ENCODE measurements at regions not wholly inside any gene's neighbourhood (a gene's known extent, or its start where the extent isn't known, plus 50 kb on each side); places are given as distances from the start of the nearest gene placed in this dataset.
"Not testable (repeated sequence)": the region's sequence is repeated elsewhere in the genome, so short reads cannot be mapped to it uniquely, and the experiment has no call there.

DNA sequence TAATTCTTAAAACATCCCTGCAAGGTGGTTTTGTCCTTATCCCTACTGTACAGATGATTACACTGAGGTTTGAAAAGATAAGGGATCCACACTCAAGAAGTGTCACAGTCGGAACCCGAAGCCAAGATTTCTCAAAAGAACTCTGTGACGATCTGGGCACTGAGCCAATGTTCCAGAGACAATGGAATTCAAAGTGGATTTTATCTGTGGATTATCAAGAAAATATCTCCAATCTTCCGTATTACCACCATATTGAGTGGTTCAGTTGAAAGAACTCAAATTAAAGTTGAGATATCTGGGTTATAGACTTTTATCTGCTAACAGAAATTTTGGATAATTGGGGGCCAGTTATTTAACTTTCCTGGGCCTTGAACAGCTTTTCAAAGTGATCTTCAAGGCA is 100.0 kb upstream of the GRAMD1B start:
- Mint-ChIP-seq H3K9me3 (no peaks in the 10 kb centered on the region), H3K36me3 (ENCODE audit: low read depth) (no peaks in the 10 kb centered on the region), H3K4me3 (no peak overlapping the region), H3K27ac (no peak overlapping the region), H3K4me1 (ENCODE audit: low read depth) (no peaks in the 10 kb centered on the region), H3K27me3 (peaks cover 2% of the 10 kb centered on the region)
- DNase-seq, result no peak

DNA sequence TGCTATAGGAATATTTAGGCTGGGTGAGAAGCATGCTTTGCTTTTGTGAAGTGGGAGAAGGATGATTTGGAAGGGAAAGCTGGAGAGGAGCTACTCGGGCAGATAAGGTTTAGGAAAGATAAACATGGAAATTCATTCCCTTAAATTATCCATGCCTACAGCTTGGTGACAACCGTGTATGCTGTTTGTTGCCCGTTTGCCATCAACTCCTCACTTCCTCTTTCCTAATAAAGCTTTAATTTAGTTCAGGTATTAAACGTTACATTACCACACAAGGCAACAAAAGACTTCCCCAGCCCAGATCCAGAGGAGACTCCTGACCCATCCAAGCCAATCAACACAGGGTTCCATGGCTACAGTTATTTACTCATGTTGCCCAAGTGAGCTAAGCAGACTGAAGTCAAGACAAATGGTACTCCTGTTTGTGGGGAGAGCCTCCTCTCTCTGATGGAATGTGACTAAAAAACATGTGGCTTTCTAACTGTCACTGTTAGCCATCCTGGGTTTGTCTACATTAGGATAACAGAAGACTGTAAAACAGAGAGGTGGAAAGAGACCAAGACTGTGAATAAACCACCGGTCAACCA is 101.7 kb upstream of the GRAMD1B start:
- H3K4me1 Mint-ChIP-seq (ENCODE audit: low read depth), result no peaks in the 10 kb centered on the region
- H3K4me3 Mint-ChIP-seq, result no peak overlapping the region
- H3K36me3 Mint-ChIP-seq (ENCODE audit: low read depth), result no peaks in the 10 kb centered on the region
- DNase-seq, result no peak
- H3K27me3 Mint-ChIP-seq, result peaks cover 2% of the 10 kb centered on the region
- no peaks in the 10 kb centered on the region for H3K9me3 Mint-ChIP-seq
- no peak overlapping the region for H3K27ac Mint-ChIP-seq

GRCh38 chr11:123325533-123325932 is 104.5 kb upstream of the GRAMD1B start:
- Mint-ChIP-seq H3K9me3 (no peaks in the 10 kb centered on the region), H3K36me3 (ENCODE audit: low read depth) (no peaks in the 10 kb centered on the region), H3K27ac (no peak overlapping the region), H3K4me3 (no peak overlapping the region), H3K27me3 (peaks cover 8% of the 10 kb centered on the region), H3K4me1 (ENCODE audit: low read depth) (no peaks in the 10 kb centered on the region)
- no peak for DNase-seq

- H3K36me3 Mint-ChIP-seq (ENCODE audit: low read depth), result no peaks in the 10 kb centered on the region
- no peak overlapping the region for H3K4me3 Mint-ChIP-seq
- H3K9me3 Mint-ChIP-seq, result no peaks in the 10 kb centered on the region
- no peak for DNase-seq
- peaks cover 22% of the 10 kb centered on the region for H3K27me3 Mint-ChIP-seq
- H3K4me1 Mint-ChIP-seq (ENCODE audit: low read depth), result no peaks in the 10 kb centered on the region
- no peak overlapping the region for H3K27ac Mint-ChIP-seq
Observed at GRCh38 chr11:123323568-123323967, 106.5 kb upstream of the GRAMD1B start.

DNA sequence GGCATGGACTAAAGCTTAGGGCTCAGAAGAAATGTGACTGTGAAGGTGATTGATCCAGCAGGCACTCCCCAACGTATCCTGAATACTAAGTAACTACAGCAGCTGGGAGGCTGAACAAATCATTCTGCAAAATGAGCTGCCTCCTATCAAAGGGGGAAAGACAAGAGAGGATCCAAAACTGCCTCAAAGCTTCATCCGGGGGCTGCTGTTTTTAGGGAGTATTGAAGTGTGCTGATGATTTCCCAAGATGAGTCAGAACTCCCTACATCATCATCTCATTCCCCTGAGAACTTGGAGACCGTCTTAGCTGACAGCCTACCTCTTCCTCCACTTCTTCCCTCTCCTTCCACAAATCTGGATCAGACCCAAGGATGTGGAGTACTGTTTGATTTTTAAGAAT is 108.4 kb upstream of the GRAMD1B start:
- H3K27ac Mint-ChIP-seq, result no peak overlapping the region
- DNase-seq, result no peak
- no peaks in the 10 kb centered on the region for H3K4me1 Mint-ChIP-seq (ENCODE audit: low read depth)
- H3K4me3 Mint-ChIP-seq, result no peak overlapping the region
- peaks cover 32% of the 10 kb centered on the region for H3K27me3 Mint-ChIP-seq
- H3K36me3 Mint-ChIP-seq (ENCODE audit: low read depth), result no peaks in the 10 kb centered on the region
- no peaks in the 10 kb centered on the region for H3K9me3 Mint-ChIP-seq

GRCh38 chr11:123318623-123319022 is 111.4 kb upstream of the GRAMD1B start:
- Mint-ChIP-seq H3K36me3 (ENCODE audit: low read depth) (no peaks in the 10 kb centered on the region), H3K27me3 (peaks cover 32% of the 10 kb centered on the region), H3K9me3 (no peaks in the 10 kb centered on the region), H3K4me3 (no peak overlapping the region), H3K27ac (no peak overlapping the region), H3K4me1 (ENCODE audit: low read depth) (peaks cover 5% of the 10 kb centered on the region)
- DNase-seq, result no peak

- H3K27me3 Mint-ChIP-seq, result peaks cover 32% of the 10 kb centered on the region
- H3K36me3 Mint-ChIP-seq (ENCODE audit: low read depth); DNase-seq: not testable (repeated sequence)
Observed at GRCh38 chr11:123318132-123318531, 111.9 kb upstream of the GRAMD1B start.

GRCh38 chr11:123316003-123316402 is 114.1 kb upstream of the GRAMD1B start:
- Mint-ChIP-seq H3K4me3 (no peak overlapping the region), H3K4me1 (ENCODE audit: low read depth) (peaks cover 5% of the 10 kb centered on the region)

More at GRCh38 chr11:123318132-123318531, 111.9 kb upstream of the GRAMD1B start:
- not testable (repeated sequence) for H3K4me3 Mint-ChIP-seq; H3K4me1 Mint-ChIP-seq (ENCODE audit: low read depth); H3K9me3 Mint-ChIP-seq; H3K27ac Mint-ChIP-seq

GRCh38 chr11:123314972-123315371 is 115.1 kb upstream of the GRAMD1B start:
- Mint-ChIP-seq H3K36me3 (ENCODE audit: low read depth) (no peaks in the 10 kb centered on the region), H3K27me3 (peaks cover 18% of the 10 kb centered on the region), H3K4me1 (ENCODE audit: low read depth) (peaks cover 5% of the 10 kb centered on the region), H3K4me3 (no peak overlapping the region), H3K9me3 (no peaks in the 10 kb centered on the region), H3K27ac (no peak overlapping the region)
- DNase-seq, result no peak

More at GRCh38 chr11:123316003-123316402, 114.1 kb upstream of the GRAMD1B start:
- no peak for DNase-seq
- Mint-ChIP-seq H3K9me3 (no peaks in the 10 kb centered on the region), H3K27me3 (peaks cover 27% of the 10 kb centered on the region), H3K27ac (no peak overlapping the region), H3K36me3 (ENCODE audit: low read depth) (no peaks in the 10 kb centered on the region)

DNA sequence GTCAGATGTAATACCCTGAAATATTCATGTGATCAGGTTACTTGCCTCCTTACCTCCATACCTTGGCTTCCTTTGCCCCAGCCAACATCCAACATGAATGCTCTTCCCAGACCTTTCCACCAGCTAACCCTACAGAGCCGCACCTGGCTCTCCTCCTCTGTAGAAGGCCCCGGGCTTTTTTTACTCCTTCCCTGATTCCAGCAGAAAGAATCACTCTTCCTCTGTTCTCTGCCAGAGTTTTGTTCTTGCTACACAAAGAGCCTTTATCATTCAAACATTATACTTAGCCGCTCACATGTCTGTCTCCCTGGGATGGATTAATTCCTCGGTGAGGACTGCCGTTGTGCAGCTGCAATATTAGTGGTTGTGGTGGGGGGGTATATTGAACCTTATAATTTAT is 116.8 kb upstream of the GRAMD1B start:
- Mint-ChIP-seq H3K4me3 (no peak overlapping the region), H3K27me3 (peaks cover 6% of the 10 kb centered on the region), H3K36me3 (ENCODE audit: low read depth) (no peaks in the 10 kb centered on the region), H3K9me3 (no peaks in the 10 kb centered on the region), H3K27ac (no peak overlapping the region), H3K4me1 (ENCODE audit: low read depth) (peaks cover 5% of the 10 kb centered on the region)
- no peak for DNase-seq

- H3K27ac Mint-ChIP-seq, result no peak overlapping the region
- H3K4me1 Mint-ChIP-seq (ENCODE audit: low read depth), result peaks cover 23% of the 10 kb centered on the region
- H3K9me3 Mint-ChIP-seq, result no peaks in the 10 kb centered on the region
- no peak overlapping the region for H3K4me3 Mint-ChIP-seq
- no peaks in the 10 kb centered on the region for H3K27me3 Mint-ChIP-seq
- H3K36me3 Mint-ChIP-seq (ENCODE audit: low read depth), result no peaks in the 10 kb centered on the region
- DNase-seq, result no peak
Observed at GRCh38 chr11:123308077-123308476, 113.0 kb upstream of the CLMP start.

DNA sequence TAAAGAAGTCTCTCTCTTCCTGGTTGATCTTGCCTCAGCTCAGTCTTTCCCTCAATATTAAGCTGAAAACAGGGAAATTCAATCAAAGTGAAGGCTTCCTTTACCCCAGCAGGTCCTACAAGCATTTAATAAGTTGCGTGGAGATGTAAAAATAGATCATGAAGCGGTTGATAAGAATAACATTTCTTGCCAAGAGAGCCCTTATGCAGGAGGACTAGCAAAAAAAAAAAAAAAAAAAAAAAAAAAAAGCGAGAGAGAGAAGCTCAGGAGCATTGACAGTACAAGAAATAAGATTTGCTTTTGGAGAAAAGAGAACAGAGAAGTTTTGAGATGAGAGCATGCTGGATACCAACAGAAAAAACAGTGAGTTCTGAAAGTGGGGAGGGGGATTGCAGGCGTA is 112.2 kb upstream of the CLMP start:
- Mint-ChIP-seq H3K4me3 (no peak overlapping the region), H3K9me3 (no peaks in the 10 kb centered on the region), H3K36me3 (ENCODE audit: low read depth) (no peaks in the 10 kb centered on the region)

DNA sequence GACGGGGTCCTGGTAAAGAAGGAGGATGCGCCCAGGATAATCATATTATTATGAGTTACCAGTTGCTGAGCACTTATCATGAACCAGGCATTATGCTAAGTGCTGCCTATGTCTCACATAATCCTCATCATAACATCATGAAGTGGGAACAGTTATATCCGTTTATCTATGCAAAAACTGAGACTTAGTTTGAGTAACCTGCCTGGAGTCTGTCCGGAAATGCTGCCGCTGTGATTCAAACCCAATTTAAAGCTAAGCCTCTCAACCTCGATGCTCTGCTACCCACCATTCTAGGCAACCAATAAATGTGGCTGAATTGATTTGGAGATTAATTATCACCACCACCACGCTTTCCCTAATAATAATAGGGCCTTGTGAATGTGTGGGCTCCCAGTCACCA is 111.5 kb upstream of the CLMP start:
- no peak overlapping the region for H3K27ac Mint-ChIP-seq
- H3K9me3 Mint-ChIP-seq, result no peaks in the 10 kb centered on the region
- no peaks in the 10 kb centered on the region for H3K36me3 Mint-ChIP-seq (ENCODE audit: low read depth)
- H3K4me3 Mint-ChIP-seq, result no peak overlapping the region
- peaks cover 37% of the 10 kb centered on the region for H3K4me1 Mint-ChIP-seq (ENCODE audit: low read depth)
- no peaks in the 10 kb centered on the region for H3K27me3 Mint-ChIP-seq
- no peak for DNase-seq

More for the DNA sequence above, 112.2 kb upstream of the CLMP start:
- H3K27ac Mint-ChIP-seq, result no peak overlapping the region
- H3K27me3 Mint-ChIP-seq, result no peaks in the 10 kb centered on the region
- DNase-seq, result no peak
- peaks cover 31% of the 10 kb centered on the region for H3K4me1 Mint-ChIP-seq (ENCODE audit: low read depth)

DNA sequence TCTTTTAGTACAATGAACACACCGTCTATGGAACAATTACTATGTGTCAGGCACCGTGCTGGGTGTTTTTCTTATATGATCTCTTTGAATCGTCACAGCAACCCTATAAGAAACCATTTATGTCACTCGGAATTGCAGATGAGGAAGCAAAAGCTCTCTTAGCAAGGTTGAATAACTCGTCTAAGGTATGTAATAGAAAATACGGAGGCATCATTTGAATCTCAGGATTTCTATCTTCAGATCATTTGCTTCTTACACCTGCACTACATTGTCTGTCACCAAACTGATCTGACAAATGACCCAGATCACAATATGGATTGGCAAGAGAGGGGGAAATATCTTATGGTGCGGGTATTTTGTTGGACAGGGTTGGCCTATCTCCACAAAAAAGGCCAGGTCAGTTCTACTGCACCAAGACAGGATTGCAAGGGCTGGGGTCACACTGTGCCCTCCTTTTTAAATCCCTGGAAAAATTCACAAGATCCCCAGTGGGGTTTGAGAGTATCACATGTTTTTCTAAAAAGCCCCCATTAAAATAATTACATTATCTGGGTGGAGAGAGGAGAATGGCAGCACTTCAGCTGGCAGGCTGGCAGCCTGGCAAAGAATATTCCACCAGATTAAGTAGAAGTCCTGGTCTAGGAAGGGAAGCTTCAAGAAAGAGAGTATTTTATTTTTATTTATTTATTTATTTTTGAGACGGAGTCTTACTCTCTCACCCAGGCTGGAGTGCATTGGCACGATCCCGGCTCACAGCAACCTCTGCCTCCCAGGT is 110.7 kb upstream of the CLMP start:
- Mint-ChIP-seq H3K4me1 (ENCODE audit: low read depth) (peaks cover 44% of the 10 kb centered on the region), H3K27ac (no peak overlapping the region), H3K4me3 (no peak overlapping the region), H3K9me3 (no peaks in the 10 kb centered on the region), H3K27me3 (peaks cover 3% of the 10 kb centered on the region), H3K36me3 (ENCODE audit: low read depth) (no peaks in the 10 kb centered on the region)
- no peak for DNase-seq

DNA sequence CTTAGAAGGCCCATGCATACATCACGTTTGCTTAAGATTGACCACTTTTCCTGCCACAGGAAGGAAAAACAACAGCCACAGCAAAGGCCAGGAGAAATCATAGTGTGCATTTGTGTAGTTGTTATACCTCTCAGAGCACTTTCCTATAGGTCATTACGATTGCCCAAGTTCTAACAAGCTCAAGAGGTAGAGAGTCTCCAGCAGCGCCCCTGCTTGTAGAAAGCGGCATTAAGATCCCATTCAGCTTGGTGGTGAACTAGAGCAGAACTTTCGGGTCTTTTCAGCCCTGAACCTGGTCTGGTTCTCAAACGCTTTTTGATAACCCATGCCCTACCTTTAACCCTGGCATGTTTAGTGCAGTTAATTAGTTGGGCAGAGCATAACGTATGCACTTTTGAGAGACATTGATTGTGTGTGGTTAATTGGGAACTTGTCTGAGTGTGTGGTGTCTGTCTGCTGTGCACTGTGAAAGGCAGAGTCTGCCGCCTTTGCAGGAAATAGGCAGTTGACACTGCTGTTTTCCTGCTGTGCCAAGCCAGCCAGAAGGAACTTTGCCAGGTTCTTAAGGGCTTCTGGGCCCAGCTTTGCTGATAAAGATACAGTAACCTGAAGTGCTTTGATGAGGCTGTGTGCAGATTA is 109.9 kb upstream of the CLMP start:
- Mint-ChIP-seq H3K36me3 (ENCODE audit: low read depth) (no peaks in the 10 kb centered on the region), H3K27me3 (peaks cover 6% of the 10 kb centered on the region), H3K4me3 (no peak overlapping the region), H3K9me3 (no peaks in the 10 kb centered on the region), H3K4me1 (ENCODE audit: low read depth) (peaks cover 49% of the 10 kb centered on the region), H3K27ac (no peak overlapping the region)
- no peak for DNase-seq

Measured in activated T-cell treated with anti-CD3 and anti-CD28 coated beads, Interleukin-2, amount 50 U/mL, for 24 hours (primary cell).